ENCODE measurements at regions not wholly inside any gene's neighbourhood (a gene's known extent, or its start where the extent isn't known, plus 50 kb on each side); places are given as distances from the start of the nearest gene placed in this dataset.

DNA sequence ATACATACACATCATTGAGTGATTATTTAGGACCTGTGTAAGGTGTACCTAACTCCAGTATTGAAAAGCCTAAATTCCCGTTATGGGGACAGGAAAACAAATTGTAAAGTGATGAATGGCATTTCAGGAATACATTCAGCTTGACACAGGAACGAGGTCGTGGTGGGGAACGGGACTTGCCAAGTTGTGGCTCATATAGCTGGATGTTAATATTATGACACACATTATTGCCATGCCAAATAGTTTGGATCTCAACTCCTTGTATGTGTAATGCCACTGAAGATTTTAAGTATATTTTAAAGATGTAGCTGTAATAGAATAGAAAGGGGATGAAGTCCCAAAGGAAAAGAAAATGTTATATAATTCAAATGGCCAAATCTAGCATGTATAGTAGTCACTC lies 227.2 kb upstream of the GOLIM4 start:
- TF ChIP-seq YY1 (IDR thresholded peaks at IDR 0.05; ENCODE audit: low read depth) = no peak
- no peak for TF ChIP-seq NFIC (IDR thresholded peaks at IDR 0.05)
- TF ChIP-seq TAF1 (IDR thresholded peaks at IDR 0.05; ENCODE audit: low read depth) = no peak
- TF ChIP-seq CEBPB (IDR thresholded peaks at IDR 0.05) = no peak
- TF ChIP-seq, protein P1, sequence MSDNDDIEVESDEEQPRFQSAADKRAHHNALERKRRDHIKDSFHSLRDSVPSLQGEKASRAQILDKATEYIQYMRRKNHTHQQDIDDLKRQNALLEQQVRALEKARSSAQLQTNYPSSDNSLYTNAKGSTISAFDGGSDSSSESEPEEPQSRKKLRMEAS (IDR thresholded peaks at IDR 0.05) = no peak
- TF ChIP-seq EP300 (IDR thresholded peaks at IDR 0.05; ENCODE audit: borderline replicate concordance) = no peak
- no peak for TF ChIP-seq FOXM1 (IDR thresholded peaks at IDR 0.05; ENCODE audit: borderline replicate concordance, low read depth)
- TF ChIP-seq CREB1 (IDR thresholded peaks at IDR 0.05; ENCODE audit: low read depth) = no peak
- no peak for TF ChIP-seq RAD21 (IDR thresholded peaks at IDR 0.05; ENCODE audit: low read depth)
- TF ChIP-seq EGR1 (IDR thresholded peaks at IDR 0.05) = no peak
- TF ChIP-seq ZBTB7A (IDR thresholded peaks at IDR 0.05; ENCODE audit: low read depth) = no peak
- TF ChIP-seq, protein P2, sequence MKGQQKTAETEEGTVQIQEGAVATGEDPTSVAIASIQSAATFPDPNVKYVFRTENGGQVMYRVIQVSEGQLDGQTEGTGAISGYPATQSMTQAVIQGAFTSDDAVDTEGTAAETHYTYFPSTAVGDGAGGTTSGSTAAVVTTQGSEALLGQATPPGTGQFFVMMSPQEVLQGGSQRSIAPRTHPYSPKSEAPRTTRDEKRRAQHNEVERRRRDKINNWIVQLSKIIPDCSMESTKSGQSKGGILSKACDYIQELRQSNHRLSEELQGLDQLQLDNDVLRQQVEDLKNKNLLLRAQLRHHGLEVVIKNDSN (IDR thresholded peaks at IDR 0.05) = no peak
